Activated CD8-positive, alpha-beta memory T cell treated with anti-CD3 and anti-CD28 coated beads, Interleukin-2, amount 50 U/mL, for 24 hours (primary cell): ENCODE measurements at regions not wholly inside any gene's neighbourhood (a gene's known extent, or its start where the extent isn't known, plus 50 kb on each side); places are given as distances from the start of the nearest gene placed in this dataset.
"Not testable (repeated sequence)": the region's sequence is repeated elsewhere in the genome, so short reads cannot be mapped to it uniquely, and the experiment has no call there.

ENCODE experiments used
- DNase-seq: peaks from one replicate; pipeline ENCODE4 v3.0.0-alpha.2; 2020; ENCODE audit errors: extremely low read depth

DNA sequence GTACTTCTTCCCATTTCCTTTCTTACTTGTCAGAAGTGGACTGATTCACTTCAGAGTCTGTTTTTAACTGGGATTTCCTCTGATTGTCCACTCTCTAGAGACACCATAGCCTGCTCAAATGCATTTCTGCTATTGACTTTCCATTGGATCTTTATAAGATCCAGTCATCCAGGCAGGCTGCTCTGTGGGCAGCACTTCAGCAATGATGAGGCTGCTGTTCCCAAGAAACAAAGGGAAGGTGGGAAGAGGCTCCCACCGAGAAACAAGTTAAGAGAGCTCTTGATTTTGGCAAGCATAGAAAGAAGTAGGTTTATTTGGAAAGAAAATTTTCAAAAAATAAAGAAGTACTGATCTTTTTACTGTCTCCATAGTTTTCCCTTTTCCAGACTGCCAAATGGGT lies 125.8 kb upstream of the STARD13 start:
- DNase-seq, result no peak

GRCh38 chr13:33415822-33416221 lies 130.3 kb upstream of the STARD13 start:
- DNase-seq, result no peak

- DNase-seq, result not testable (repeated sequence)
Observed at GRCh38 chr13:33418224-33418953, 132.8 kb upstream of the STARD13 start.

DNA sequence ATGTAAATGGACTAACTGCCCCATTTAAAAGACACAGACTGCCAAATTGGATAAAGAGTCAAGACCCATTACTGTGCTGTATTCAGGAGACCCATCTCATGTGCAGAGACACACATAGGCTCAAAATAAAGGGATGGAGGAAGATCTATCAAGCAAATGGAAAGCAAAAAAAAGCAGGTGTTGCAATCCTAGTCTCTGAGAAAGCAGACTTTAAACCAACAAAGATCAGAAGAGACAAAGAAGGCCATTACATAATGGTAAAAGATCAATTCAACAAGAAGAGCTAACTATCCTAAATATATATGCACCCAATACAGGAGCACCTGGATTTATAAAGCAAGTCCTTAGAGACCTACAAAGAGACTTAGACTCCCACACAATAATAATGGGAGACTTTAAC lies 134.6 kb upstream of the STARD13 start:
- not testable (repeated sequence) for DNase-seq

DNA sequence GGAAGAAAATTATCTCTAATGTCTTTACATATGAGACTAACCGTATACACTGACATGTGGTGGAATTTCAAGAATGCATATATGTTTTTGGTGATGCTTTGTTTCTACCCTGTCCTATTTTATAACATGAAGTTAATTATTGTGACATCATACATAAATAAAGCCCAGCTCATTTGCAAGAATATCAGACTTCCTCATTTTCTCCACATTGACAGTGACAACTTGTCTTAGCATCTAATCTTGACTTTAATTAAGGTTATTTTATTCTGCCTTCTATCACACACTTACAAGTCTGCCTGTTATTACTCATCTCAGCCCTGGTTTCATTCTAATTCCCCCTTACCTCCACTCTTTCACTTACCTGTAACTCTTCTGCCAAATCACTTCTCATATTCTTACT lies 140.6 kb upstream of the STARD13 start:
- DNase-seq, result no peak

DNA sequence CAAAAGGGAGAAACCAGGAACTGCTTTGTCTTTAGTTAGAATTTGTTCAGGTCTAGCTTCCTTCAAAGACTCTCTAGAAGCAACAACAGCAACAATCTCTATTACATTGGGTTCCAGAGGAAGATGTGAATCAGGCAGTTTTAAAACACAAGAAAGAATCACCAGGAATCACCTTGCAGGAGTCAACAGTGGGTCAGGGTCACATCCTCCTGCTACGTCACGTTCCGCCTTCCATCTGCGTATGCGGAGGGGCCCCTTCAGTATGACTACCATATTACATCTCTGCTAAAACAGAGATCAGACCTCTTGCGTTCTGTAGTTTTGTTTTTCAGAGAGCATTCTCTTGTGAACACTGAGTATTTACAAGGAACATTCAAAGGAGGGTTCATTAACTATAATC lies 147.8 kb upstream of the STARD13 start:
- no peak for DNase-seq

GRCh38 chr13:33434676-33435075 lies 149.1 kb upstream of the STARD13 start:
- no peak for DNase-seq

DNA sequence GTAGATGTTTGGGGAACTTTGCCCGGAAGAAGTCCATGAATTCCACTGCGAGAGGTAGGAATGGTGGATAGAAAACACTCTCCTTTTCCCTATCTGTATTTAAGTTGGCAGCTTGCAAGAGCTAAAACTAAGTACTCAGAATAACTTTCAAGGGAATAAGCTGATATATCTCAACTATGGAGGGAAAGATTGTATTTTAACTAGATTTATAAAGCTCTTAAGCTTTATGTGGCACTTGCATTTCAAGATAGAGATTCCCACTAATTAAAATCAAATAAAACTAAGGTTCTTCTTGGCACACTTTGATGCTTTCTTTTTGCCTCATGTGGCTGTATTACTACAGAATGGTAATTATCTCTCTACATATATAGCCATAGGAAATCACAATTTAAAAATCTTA lies 149.7 kb upstream of the STARD13 start:
- no peak for DNase-seq

DNA sequence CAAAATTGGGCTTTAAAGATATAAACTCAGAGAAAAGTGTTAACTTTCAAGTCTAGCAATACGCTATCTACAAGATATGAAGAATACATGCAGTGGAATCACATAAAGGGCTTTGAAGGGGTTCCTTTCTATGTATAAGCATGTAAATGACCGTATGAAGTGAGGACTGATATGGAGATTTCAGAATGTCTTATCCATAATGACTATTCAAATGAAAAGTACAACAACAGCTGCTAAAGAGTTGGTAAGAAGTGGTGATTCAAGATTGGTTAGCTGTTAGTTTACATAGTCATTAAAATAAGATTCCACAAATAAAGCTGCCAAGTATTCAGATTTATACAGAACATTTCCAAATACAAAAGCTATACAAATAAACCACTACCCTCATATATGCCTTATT lies 153.4 kb upstream of the STARD13 start:
- no peak for DNase-seq

DNA sequence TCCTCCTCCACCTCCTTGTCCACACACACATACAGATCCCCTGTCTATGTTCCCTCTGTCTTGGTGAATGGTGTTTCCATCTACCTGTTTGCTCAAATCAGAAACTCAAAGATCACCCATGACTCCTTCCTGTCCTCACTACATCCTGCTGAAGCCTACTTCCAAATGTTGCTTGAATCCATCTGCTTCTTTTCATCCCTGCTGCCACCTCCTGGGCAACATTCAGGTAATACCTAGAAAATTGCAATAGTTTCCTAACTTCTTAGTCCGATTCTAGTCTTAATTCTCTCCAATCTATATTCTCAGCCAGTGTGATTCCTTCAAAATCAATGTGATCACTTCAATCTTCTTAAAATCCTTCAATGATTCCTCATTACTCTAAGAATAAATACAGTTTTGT lies 155.5 kb upstream of the STARD13 start:
- no peak for DNase-seq

DNA sequence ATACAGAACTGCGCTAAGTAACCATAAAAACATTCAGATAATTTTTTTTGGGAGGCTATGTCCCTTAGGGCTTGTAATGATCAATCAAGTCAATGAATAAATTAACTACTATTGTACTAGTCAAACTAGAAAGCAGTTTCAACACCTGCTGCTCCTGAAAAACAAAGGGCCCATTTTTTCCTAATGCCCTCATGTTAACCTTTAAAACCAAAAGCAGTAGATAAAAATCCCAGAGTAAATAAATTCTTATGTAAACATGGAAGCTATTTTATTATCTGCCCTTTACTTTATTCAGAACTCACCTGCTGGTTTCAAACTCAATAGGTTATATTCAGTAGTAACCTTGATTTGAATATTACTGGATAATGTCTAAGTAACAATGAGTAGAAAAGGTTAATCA lies 159.5 kb upstream of the STARD13 start:
- no peak for DNase-seq

DNA sequence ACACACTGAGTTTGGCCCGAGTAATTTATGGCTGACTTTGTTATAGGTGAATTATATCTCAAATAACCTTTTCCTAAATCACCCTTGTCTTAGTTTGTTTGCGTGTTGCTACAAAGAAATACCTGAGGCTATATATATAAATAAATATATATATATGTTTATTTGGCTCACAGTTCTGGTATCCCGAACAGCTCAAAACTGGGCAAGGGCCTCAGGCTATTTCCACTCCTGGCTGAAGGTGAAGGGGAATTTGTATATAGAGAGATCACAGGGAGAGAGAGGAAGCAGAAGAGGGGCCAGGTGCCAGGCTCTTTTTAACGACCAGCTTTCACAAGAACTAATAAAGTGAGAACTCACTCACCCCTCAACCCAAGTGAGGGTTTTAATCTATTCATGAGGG lies 159.9 kb upstream of the STARD13 start:
- DNase-seq, result no peak

GRCh38 chr13:33446821-33447725 lies 161.5 kb upstream of the STARD13 start:
- no peak for DNase-seq

DNA sequence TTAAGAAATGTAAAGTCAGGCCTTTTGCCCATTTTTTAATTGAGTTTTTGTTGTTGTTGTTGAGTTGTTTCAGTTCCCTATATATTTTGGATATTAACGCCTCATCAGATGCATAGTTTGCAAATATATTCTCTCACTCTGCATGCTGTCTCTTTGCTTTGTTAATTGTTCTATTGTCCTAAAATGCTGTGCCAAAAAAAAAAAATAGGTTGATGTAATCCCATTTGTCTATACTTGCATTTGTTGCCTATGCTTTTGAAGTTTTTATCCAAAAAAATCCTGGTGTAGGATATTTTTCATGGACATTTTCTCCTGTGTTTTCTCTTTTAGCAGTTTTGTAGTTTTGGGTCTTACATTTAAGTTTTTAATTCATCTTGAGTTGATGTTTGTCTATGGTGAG lies 163.3 kb upstream of the STARD13 start:
- no peak for DNase-seq

GRCh38 chr13:33450956-33451709 lies 165.6 kb upstream of the STARD13 start:
- DNase-seq, result no peak

DNA sequence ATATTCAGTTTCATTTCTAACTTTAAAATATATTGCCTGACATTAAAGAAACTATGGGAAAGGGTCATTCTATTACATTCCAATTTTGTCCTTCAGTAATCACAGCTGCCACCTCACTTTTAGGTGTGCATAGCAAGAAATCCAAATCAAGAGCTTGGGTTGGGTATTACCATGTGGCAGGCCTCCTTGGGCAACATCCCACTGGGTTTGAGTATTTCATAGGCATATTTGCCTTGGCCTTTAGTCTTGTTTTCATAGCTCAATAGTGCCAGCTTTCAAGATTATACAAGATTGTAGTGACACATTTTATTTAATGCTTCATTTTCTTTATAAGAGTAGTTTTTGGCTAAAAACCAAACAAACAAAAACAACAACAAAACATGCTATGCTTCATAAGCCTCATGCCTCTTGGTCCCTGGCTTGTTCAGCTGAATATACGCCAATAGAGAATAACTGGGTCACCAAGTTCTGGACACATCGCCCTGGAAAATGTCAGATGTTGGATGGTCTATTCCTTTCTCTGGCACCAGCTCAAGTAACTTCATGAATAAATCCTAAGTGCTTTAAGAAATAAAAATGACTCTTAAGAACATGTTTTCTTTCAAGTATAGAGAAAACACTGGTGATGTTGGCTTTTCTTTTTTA lies 167.4 kb upstream of the STARD13 start:
- no peak for DNase-seq

DNA sequence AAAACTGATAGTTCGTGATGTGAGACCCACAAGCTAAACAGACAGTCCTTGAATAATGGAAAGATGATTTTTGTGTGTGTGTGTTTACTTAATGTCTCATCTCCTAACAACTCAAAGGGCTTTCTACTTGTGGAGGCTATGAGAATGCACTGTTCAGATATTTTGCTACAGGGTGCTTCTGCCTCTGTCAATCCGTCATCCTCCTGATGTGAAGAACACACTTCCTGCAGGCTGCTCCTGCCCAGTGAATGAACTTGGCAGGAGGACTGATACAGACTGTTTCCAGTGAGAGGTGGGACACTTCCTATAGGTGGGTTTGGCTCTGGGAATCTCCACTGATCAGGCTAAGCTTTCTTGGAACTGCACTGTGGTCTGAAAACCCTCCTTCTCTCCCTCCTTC lies 168.4 kb upstream of the STARD13 start:
- DNase-seq, result no peak

DNA sequence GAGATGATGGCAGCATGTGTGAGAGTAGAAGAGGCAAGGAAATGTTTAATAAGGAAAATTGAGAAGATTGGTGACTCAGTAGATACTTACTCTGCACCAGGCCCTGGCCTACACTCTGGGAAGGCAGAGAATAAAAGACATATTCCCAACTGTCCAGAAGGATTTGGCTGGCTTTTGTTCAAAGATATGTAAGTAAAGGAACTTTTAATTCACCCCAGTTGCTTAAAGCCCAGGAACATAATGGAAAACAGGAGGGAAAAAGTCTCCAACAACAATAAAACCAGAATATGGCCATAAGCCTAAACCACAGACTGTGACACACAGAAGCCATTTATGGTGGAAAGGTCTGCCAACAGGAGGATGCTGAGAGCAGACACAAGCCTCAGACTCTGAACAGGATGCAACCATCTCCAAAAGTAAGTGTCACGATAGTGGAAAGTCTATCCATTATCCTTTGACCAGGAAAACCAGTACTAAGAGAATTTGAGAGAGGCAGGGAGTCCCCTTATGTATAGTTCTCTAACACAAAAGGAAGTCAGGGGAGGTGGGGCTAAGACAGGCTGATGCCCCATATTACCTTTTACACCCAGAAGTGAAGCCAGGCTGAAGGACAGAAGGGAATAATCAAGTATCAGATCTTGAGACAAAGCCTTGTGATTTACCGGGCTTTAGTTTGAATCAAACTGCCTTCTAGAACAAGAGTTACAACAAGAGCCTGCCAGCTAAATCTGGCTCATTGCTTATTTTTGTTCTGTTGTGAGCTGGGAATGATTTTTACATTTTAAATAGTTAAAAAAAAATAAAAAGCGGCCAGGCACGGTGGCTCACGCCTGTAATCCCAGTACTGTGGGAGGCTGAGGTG lies 169.5 kb upstream of the STARD13 start:
- DNase-seq, result no peak

DNA sequence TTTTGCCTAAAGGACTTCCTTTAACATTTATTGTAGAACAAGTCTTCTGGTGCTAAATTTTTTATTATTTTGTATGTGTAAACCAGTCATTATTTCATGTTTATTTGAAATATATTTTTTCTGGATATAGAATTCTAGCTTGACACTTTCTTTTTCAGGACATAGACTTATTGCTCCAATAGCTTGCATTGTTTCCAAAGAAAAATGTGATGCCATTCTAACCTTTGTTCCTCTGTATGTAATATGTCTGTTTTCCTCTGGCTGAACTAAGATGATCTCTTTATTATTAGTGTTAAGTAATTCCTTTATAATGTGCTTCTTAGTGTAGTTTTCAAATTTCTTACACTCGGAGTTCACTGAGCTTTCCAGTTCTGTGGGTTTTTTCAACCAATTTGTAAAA lies 174.1 kb upstream of the STARD13 start:
- DNase-seq, result no peak

DNA sequence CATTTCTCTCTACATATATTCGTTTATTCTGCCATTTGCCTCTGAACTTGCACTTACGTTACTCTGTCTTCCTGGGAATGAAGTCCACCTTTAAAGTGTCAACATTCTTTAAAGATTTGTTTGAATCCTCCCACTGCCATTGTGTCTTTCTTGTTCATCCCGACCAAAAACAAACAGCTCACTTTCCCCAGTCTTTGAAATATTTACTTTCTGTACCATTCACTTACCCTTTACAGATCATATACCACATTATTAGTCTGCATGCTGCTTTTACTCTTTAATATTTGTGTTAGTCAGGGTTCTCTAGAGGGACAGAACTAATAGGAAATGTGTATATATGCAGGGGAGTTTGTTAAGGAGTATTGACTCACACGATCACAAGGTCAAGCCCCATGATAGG lies 176.6 kb upstream of the STARD13 start:
- DNase-seq, result no peak

DNA sequence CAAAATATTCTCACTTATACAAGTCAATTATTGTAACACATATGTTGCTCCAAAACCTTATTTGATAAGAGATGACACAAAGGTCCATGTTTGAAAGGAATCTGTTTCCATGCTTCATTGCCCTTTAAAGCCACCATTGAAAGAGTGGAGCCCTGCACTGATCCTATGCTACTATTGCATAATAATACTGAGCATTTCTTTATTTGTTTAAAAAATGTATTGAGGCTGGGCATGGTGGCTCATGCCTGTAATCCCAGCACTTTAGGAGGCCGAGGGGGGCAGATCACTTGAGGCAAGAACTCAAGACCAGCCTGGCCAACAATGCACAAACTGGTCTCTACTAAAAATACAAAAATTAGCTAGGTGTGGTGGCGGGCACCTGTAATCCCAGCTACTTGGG lies 178.8 kb upstream of the STARD13 start:
- DNase-seq, result no peak
